HCT116 (cell line): ENCODE measurements at regions not wholly inside any gene's neighbourhood (a gene's known extent, or its start where the extent isn't known, plus 50 kb on each side); places are given as distances from the start of the nearest gene placed in this dataset.

Experiments used
- ATAC-seq: fragments of 200-7000 bp; cut with Tn5 transposase; 2 replicates; pipeline ENCODE4 v1.9.1; 2020; ENCODE audit warnings: mild to moderate bottlenecking, moderate library complexity
- BruUV-seq: library from RNA; stranded (reverse); fragments of 400-500 nt; replicated peaks from 2 replicates; lab custom pipeline; 2021; lab: Mats Ljungman, UMichigan
- CTCF ChIA-PET: fragments of 300-600 bp; sonication (Branson Sonifier 250); formaldehyde crosslinking; loops from one replicate; lab custom pipeline; 2021; ENCODE audit warnings: antibody characterized with exemption; lab: Charles Lee
- POLR2A ChIA-PET: fragments of 300-600, 350-600 bp; sonication (Branson Sonifier 250); formaldehyde crosslinking; loops from one replicate; lab custom pipeline; 2021; ENCODE audit warnings: antibody characterized with exemption; lab: Charles Lee
- RAD21 ChIA-PET, 2 experiments: fragments of 300-600 bp; sonication (Branson Sonifier 250); formaldehyde crosslinking; loops; one replicate each; lab custom pipeline; 2023; ENCODE audit warnings: low total read pairs in 2 of 2; ENCODE audit not compliant: uncharacterized antibody in 2 of 2, unreplicated experiment in 2 of 2, low non-redundant PET in 1 of 2; lab: Charles Lee
- DNase-seq: peaks from one replicate; pipeline ENCODE4 v3.0.0-alpha.2; 2010; ENCODE audit warnings: low read depth, low spot score
- H2AFZ ChIP-seq: fragments of 200-600 bp; shearing (Covaris generic), sonication (generic); 2 replicates; pipeline ENCODE4 v1.6.1; 2017; ENCODE audit warnings: low read depth, mixed run types, mixed read lengths, antibody characterized with exemption, low read length; ENCODE audit not compliant: poor library complexity, severe bottlenecking
- H3K27ac ChIP-seq: 2 replicates; pipeline ENCODE4 v1.5.1; 2012; ENCODE audit warnings: low read depth, low read length
- H3K27me3 ChIP-seq: fragments of 200-600 bp; sonication (generic); 2 replicates; pipeline ENCODE4 v1.6.1; 2016; ENCODE audit warnings: mixed run types, low read length, mixed read lengths; ENCODE audit not compliant: insufficient read depth
- H3K36me3 ChIP-seq, 2 experiments: fragments of 200-500 bp in 1 of 2; fragments of 200-600 bp in 1 of 2; sonication (Bioruptor generic) in 1 of 2; sonication (generic) in 1 of 2; 2 replicates each; pipeline versions ENCODE4 v1.5.1 to v1.6.1; 2014 to 2016; ENCODE audit warnings: low read length in 2 of 2, inconsistent platforms in 1 of 2, mixed read lengths in 1 of 2, mixed run types in 1 of 2; ENCODE audit not compliant: insufficient read depth in 2 of 2, control insufficient read depth in 1 of 2
- H3K4me1 ChIP-seq, 2 experiments: fragments of 200-600 bp in 1 of 2; sonication (generic) in 1 of 2; 2 replicates each; pipeline versions ENCODE4 v1.5.1 to v1.6.1; 2012 to 2017; ENCODE audit warnings: low read length in 2 of 2, inconsistent platforms in 1 of 2, mild to moderate bottlenecking in 1 of 2, mixed read lengths in 1 of 2, mixed run types in 1 of 2, moderate library complexity in 1 of 2; ENCODE audit not compliant: insufficient read depth in 2 of 2, control insufficient read depth in 1 of 2
- H3K4me2 ChIP-seq: fragments of 200-600 bp; sonication (generic); 2 replicates; pipeline ENCODE4 v1.6.1; 2017; ENCODE audit warnings: mixed run types, low read length, mixed read lengths
- H3K4me3 ChIP-seq, 2 experiments: fragments of 200-600 bp in 1 of 2; sonication (generic) in 1 of 2; replicated peaks in 1 of 2; 2 replicates each; pipeline ENCODE4 v1.5.1; 2011 to 2016; ENCODE audit warnings: low read length in 2 of 2, control low read depth in 1 of 2, low read depth in 1 of 2, mild to moderate bottlenecking in 1 of 2, mixed read lengths in 1 of 2, mixed run types in 1 of 2
- H3K79me2 ChIP-seq: fragments of 200-600 bp; sonication (generic); 2 replicates; pipeline ENCODE4 v1.6.1; 2017; ENCODE audit warnings: mild to moderate bottlenecking, mixed run types, low read length, moderate library complexity, mixed read lengths; ENCODE audit not compliant: insufficient read depth
- H3K9ac ChIP-seq: fragments of 200-600 bp; sonication (generic); 2 replicates; pipeline ENCODE4 v1.6.1; 2016; ENCODE audit warnings: low read length, mixed read lengths
- H3K9me2 ChIP-seq: fragments of 200-600 bp; sonication (generic), shearing (Covaris generic); 2 replicates; pipeline ENCODE4 v1.6.1; 2017; ENCODE audit warnings: mixed run types, mild to moderate bottlenecking, moderate library complexity; ENCODE audit not compliant: insufficient read depth
- H3K9me3 ChIP-seq, 2 experiments: fragments of 200-500 bp in 1 of 2; fragments of 200-600 bp in 1 of 2; sonication (Bioruptor generic) in 1 of 2; sonication (generic) in 1 of 2; 2 replicates each; pipeline ENCODE4 v1.6.1; 2014 to 2017; ENCODE audit warnings: low read length in 2 of 2, mixed read lengths in 2 of 2, inconsistent platforms in 1 of 2, low read depth in 1 of 2, mild to moderate bottlenecking in 1 of 2, mixed run types in 1 of 2, moderate library complexity in 1 of 2; ENCODE audit not compliant: control insufficient read depth in 1 of 2, insufficient read depth in 1 of 2
- H4K20me1 ChIP-seq: fragments of 200-600 bp; sonication (generic), shearing (Covaris generic); 2 replicates; pipeline ENCODE4 v1.6.1; 2017; ENCODE audit warnings: mixed run types, mild to moderate bottlenecking, moderate library complexity; ENCODE audit not compliant: insufficient read depth
- CBX3 ChIP-seq: IDR thresholded peaks from 2 replicates; pipeline ENCODE4 v1.6.1; 2012; ENCODE audit warnings: low read depth
- CEBPB ChIP-seq: IDR thresholded peaks from 2 replicates; pipeline ENCODE4 v1.6.1; 2012; ENCODE audit warnings: low read depth
- EGR1 ChIP-seq: IDR thresholded peaks from 2 replicates; pipeline ENCODE4 v1.6.1; 2012; ENCODE audit warnings: low read depth
- ELF1 ChIP-seq: IDR thresholded peaks from 2 replicates; pipeline ENCODE4 v1.6.1; 2012; ENCODE audit warnings: low read depth, borderline replicate concordance
- EZH2 ChIP-seq: fragments of 200-600 bp; sonication (generic); IDR thresholded peaks from 2 replicates; pipeline ENCODE4 v1.6.1; 2017; ENCODE audit warnings: antibody characterized with exemption, mixed run types
- EZH2phosphoT487 ChIP-seq: fragments of 200-600 bp; IDR thresholded peaks from 2 replicates; pipeline ENCODE4 v1.6.1; 2018; ENCODE audit warnings: antibody characterized with exemption, borderline replicate concordance
- JUND ChIP-seq: IDR thresholded peaks from 2 replicates; pipeline ENCODE4 v1.6.1; 2012
- POLR2A ChIP-seq: IDR thresholded peaks from 2 replicates; pipeline ENCODE4 v1.7.0; 2011; ENCODE audit warnings: borderline replicate concordance; ENCODE audit not compliant: insufficient read depth, insufficient read length; ENCODE audit errors: extremely low read depth
- POLR2AphosphoS5 ChIP-seq: IDR thresholded peaks from 2 replicates; pipeline ENCODE4 v1.6.1; 2011; ENCODE audit warnings: mild to moderate bottlenecking, low read depth, low read length, moderate library complexity
- RAD21 ChIP-seq: IDR thresholded peaks from 2 replicates; pipeline ENCODE4 v1.6.1; 2012; ENCODE audit warnings: low read depth, mild to moderate bottlenecking
- SIN3A ChIP-seq: IDR thresholded peaks from 2 replicates; pipeline ENCODE4 v1.6.1; 2012; ENCODE audit warnings: low read depth
- SP1 ChIP-seq: IDR thresholded peaks from 2 replicates; pipeline ENCODE4 v1.6.1; 2012; ENCODE audit warnings: low read depth
- TCF7L2 ChIP-seq: IDR thresholded peaks from 2 replicates; pipeline ENCODE4 v1.7.0; 2011; ENCODE audit warnings: borderline replicate concordance, inconsistent platforms; ENCODE audit not compliant: insufficient read depth, insufficient read length; ENCODE audit errors: extremely low read depth
- YY1 ChIP-seq: IDR thresholded peaks from 2 replicates; pipeline ENCODE4 v1.6.1; 2011; ENCODE audit warnings: low read length, low read depth, moderate library complexity, mild to moderate bottlenecking; ENCODE audit not compliant: insufficient replicate concordance; ENCODE audit errors: extremely low read depth
- ZFX ChIP-seq: fragments of 450-650 bp; IDR thresholded peaks from 2 replicates; pipeline ENCODE4 v1.6.1; 2017
- ZNF274 ChIP-seq: fragments of 200-500 bp; sonication (Bioruptor generic); IDR thresholded peaks from 2 replicates; pipeline ENCODE4 v1.6.1; 2014; ENCODE audit warnings: mild to moderate bottlenecking, low read depth, low read length, inconsistent platforms
- intact Hi-C: fragments of 100-400 bp; cut with micrococcal nuclease; formaldehyde crosslinking; loops from 2 replicates; pipeline ENCODE4 v1.10.0; 2022
- TF ChIP-seq, protein P1 (sequence below): IDR thresholded peaks from 2 replicates; pipeline ENCODE4 v1.6.1; 2011; ENCODE audit warnings: mild to moderate bottlenecking, low read length, moderate library complexity; ENCODE audit not compliant: insufficient replicate concordance; ENCODE audit errors: extremely low read depth
- TF ChIP-seq, protein P2 (sequence below): IDR thresholded peaks from 2 replicates; pipeline ENCODE4 v1.6.1; 2012

DNA sequence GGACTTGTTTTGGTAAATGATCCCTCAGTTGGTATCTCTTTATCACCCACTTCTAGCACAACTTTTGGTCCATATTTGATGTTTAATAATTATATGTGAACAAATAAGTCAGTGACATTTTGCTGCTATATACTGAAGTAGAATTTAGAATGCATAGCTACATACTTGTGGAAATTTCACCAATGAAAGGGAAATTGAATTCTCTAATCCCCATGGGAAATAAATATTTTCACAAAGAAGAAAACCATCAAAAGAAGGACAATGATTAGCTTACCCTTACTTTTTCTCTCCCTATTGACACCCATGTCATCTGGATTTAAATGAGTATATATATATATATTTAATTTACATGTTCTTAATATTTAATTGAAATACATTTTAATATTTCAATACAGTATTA, 94.3 kb upstream of the DAB2 start:
- no peaks in the 10 kb centered on the region for H3K36me3 ChIP-seq
- BruUV-seq, result no TSS peak
- ChIA-PET RAD21 (no interaction called here), POLR2A (no interaction called here), CTCF (interaction anchor here (1.0 kb wide), 1 partner anchor 143 kb away, joined by 3 read pairs; no protein-coding TSS in a partner anchor)
- DNase-seq (no peak), ATAC-seq (no peak)
- no peaks in the 10 kb centered on the region for H3K27me3 ChIP-seq
- TF ChIP-seq ZNF274 (no peak), EZH2 (no peak), CBX3 (no peak), ELF1 (no peak), YY1 (no peak), TCF7L2 (no peak), ZFX (no peak), EGR1 (no peak), JUND (no peak), EZH2phosphoT487 (no peak), SIN3A (no peak), CEBPB (no peak), POLR2A (no peak), POLR2AphosphoS5 (no peak), RAD21 (no peak), SP1 (no peak)
- TF ChIP-seq, protein P1, sequence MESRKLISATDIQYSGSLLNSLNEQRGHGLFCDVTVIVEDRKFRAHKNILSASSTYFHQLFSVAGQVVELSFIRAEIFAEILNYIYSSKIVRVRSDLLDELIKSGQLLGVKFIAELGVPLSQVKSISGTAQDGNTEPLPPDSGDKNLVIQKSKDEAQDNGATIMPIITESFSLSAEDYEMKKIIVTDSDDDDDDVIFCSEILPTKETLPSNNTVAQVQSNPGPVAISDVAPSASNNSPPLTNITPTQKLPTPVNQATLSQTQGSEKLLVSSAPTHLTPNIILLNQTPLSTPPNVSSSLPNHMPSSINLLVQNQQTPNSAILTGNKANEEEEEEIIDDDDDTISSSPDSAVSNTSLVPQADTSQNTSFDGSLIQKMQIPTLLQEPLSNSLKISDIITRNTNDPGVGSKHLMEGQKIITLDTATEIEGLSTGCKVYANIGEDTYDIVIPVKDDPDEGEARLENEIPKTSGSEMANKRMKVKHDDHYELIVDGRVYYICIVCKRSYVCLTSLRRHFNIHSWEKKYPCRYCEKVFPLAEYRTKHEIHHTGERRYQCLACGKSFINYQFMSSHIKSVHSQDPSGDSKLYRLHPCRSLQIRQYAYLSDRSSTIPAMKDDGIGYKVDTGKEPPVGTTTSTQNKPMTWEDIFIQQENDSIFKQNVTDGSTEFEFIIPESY, result no peak
- TF ChIP-seq, protein P2, sequence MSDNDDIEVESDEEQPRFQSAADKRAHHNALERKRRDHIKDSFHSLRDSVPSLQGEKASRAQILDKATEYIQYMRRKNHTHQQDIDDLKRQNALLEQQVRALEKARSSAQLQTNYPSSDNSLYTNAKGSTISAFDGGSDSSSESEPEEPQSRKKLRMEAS, result no peak
- no peaks in the 10 kb centered on the region for H3K79me2 ChIP-seq
- no peaks in the 10 kb centered on the region for H3K9me3 ChIP-seq
- no peaks in the 10 kb centered on the region for H3K9me2 ChIP-seq
- H3K27ac ChIP-seq, result no peak overlapping the region
- intact Hi-C loops, result no loop called here
- no peak overlapping the region for H3K4me3 ChIP-seq
- H2AFZ ChIP-seq, result no peak overlapping the region
- no peak overlapping the region for H3K4me2 ChIP-seq
- peaks cover 0 to 4% of the 10 kb centered on the region in 2 experiments; a peak in 1 of 4 replicates for H3K4me1 ChIP-seq
- H4K20me1 ChIP-seq, result no peaks in the 10 kb centered on the region
- no peak overlapping the region for H3K9ac ChIP-seq
